GM18867 (cell line): ENCODE measurements at regions not wholly inside any gene's neighbourhood (a gene's known extent, or its start where the extent isn't known, plus 50 kb on each side); places are given as distances from the start of the nearest gene placed in this dataset.
"Not testable (repeated sequence)": the region's sequence is repeated elsewhere in the genome, so short reads cannot be mapped to it uniquely, and the experiment has no call there.

Experiments used
- ATAC-seq: cut with Tn5 transposase; IDR thresholded peaks from one replicate; pipeline ENCODE4 v1.9.1; 2021; ENCODE audit warnings: mild to moderate bottlenecking, moderate library complexity; ENCODE audit not compliant: unreplicated experiment

GRCh38 chr5:17364987-17365810 lies 132.8 kb upstream of the TAF11L2 start:
- no peak for ATAC-seq

- ATAC-seq: no peak
These were observed 132.3 kb upstream of the TAF11L2 start for GRCh38 chr5:17365811-17366138.

- no peak for ATAC-seq
These were observed 130.7 kb upstream of the TAF11L2 start for GRCh38 chr5:17367256-17367840.

GRCh38 chr5:17370651-17371050 lies 127.4 kb upstream of the TAF11L2 start:
- no peak for ATAC-seq

- no peak for ATAC-seq
These were observed 124.6 kb upstream of the TAF11L2 start for GRCh38 chr5:17373406-17373805.

- ATAC-seq: no peak
These were observed 124.0 kb upstream of the TAF11L2 start for GRCh38 chr5:17373814-17374556.

GRCh38 chr5:17374973-17375742 lies 122.9 kb upstream of the TAF11L2 start:
- ATAC-seq: no peak

GRCh38 chr5:17375886-17376285 lies 122.1 kb upstream of the TAF11L2 start:
- not testable (repeated sequence) for ATAC-seq

GRCh38 chr5:17378346-17378997 lies 119.6 kb upstream of the TAF11L2 start:
- no peak for ATAC-seq

- no peak for ATAC-seq
These were observed 118.7 kb upstream of the TAF11L2 start for GRCh38 chr5:17379100-17379951.

GRCh38 chr5:17381932-17382331 lies 116.1 kb upstream of the TAF11L2 start:
- no peak for ATAC-seq

GRCh38 chr5:17383526-17383925 lies 114.5 kb upstream of the TAF11L2 start:
- no peak for ATAC-seq

- ATAC-seq: no peak
These were observed 113.8 kb upstream of the TAF11L2 start for GRCh38 chr5:17384181-17384580.

- no peak for ATAC-seq
These were observed 109.3 kb upstream of the TAF11L2 start for GRCh38 chr5:17388717-17389116.

- ATAC-seq: no peak
These were observed 103.9 kb upstream of the TAF11L2 start for GRCh38 chr5:17394086-17394485.

GRCh38 chr5:17395106-17395880 lies 102.7 kb upstream of the TAF11L2 start:
- no peak for ATAC-seq

- no peak for ATAC-seq
These were observed 101.8 kb upstream of the TAF11L2 start for GRCh38 chr5:17396247-17396646.

GRCh38 chr5:17398431-17398830 lies 99.6 kb upstream of the TAF11L2 start:
- ATAC-seq: no peak
